ENCODE measurements at regions not wholly inside any gene's neighbourhood (a gene's known extent, or its start where the extent isn't known, plus 50 kb on each side); places are given as distances from the start of the nearest gene placed in this dataset.

GRCh38 chr2:206217743-206218142 lies 56.7 kb upstream of the ZDBF2 start:
- peaks cover 3% of the 10 kb centered on the region for H3K27me3 ChIP-seq (ENCODE audit: insufficient read depth, low read length, poor library complexity)
- no peak for ATAC-seq (ENCODE audit: insufficient read depth, low read depth)
- H3K4me2 ChIP-seq (ENCODE audit: insufficient read depth, low read length), result no peak overlapping the region
- no peaks in the 10 kb centered on the region for H3K79me2 ChIP-seq (ENCODE audit: insufficient read depth, low read length)
- TF ChIP-seq EZH2 (IDR thresholded peaks at IDR 0.05; ENCODE audit: borderline replicate concordance, low read depth, low read length, severe bottlenecking) (no peak), CTCF (IDR thresholded peaks at IDR 0.05; ENCODE audit: borderline replicate concordance, extremely low read depth, low read length, poor library complexity, severe bottlenecking) (no peak)
- H3K27ac ChIP-seq (ENCODE audit: low read length), result no peak overlapping the region
- no peaks in the 10 kb centered on the region for H3K4me1 ChIP-seq (ENCODE audit: insufficient read depth, low read length)
- no peak overlapping the region for H3K9ac ChIP-seq (ENCODE audit: low read depth, low read length)
- no peaks in the 10 kb centered on the region for H4K20me1 ChIP-seq (ENCODE audit: insufficient read depth, low read length)
- H3K4me3 ChIP-seq (ENCODE audit: low read depth in 1 of 2, low read length in 2 of 2), result no peak overlapping the region
- peak; percentile 6 for DNase-seq
- no peak overlapping the region for H2AFZ ChIP-seq (ENCODE audit: low read depth, low read length)
- H3K9me3 ChIP-seq (ENCODE audit: insufficient read depth, low read length, severe bottlenecking), result no peaks in the 10 kb centered on the region
- no peaks in the 10 kb centered on the region for H3K36me3 ChIP-seq (ENCODE audit: insufficient read depth, low read length)

- no peak overlapping the region for H2AFZ ChIP-seq (ENCODE audit: low read depth, low read length)
- no peak for TF ChIP-seq CTCF (IDR thresholded peaks at IDR 0.05; ENCODE audit: borderline replicate concordance, extremely low read depth, low read length, poor library complexity, severe bottlenecking)
- no peak for TF ChIP-seq EZH2 (IDR thresholded peaks at IDR 0.05; ENCODE audit: borderline replicate concordance, low read depth, low read length, severe bottlenecking)
- H3K27ac ChIP-seq (ENCODE audit: low read length), result no peak overlapping the region
- H3K79me2 ChIP-seq (ENCODE audit: insufficient read depth, low read length), result no peaks in the 10 kb centered on the region
- H3K4me1 ChIP-seq (ENCODE audit: insufficient read depth, low read length), result no peaks in the 10 kb centered on the region
- no peak overlapping the region for H3K4me2 ChIP-seq (ENCODE audit: insufficient read depth, low read length)
- H3K9ac ChIP-seq (ENCODE audit: low read depth, low read length), result no peak overlapping the region
- no peak overlapping the region for H3K4me3 ChIP-seq (ENCODE audit: low read depth in 1 of 2, low read length in 2 of 2)
- peaks cover 3% of the 10 kb centered on the region for H3K27me3 ChIP-seq (ENCODE audit: insufficient read depth, low read length, poor library complexity)
- ATAC-seq (ENCODE audit: insufficient read depth, low read depth), result no peak
- H3K36me3 ChIP-seq (ENCODE audit: insufficient read depth, low read length), result no peaks in the 10 kb centered on the region
- DNase-seq, result no peak
- H3K9me3 ChIP-seq (ENCODE audit: insufficient read depth, low read length, severe bottlenecking), result no peaks in the 10 kb centered on the region
- H4K20me1 ChIP-seq (ENCODE audit: insufficient read depth, low read length), result no peaks in the 10 kb centered on the region
Measured at GRCh38 chr2:206218156-206218555, 56.3 kb upstream of the ZDBF2 start.

GRCh38 chr2:206218796-206219499 lies 55.5 kb upstream of the ZDBF2 start:
- H3K79me2 ChIP-seq (ENCODE audit: insufficient read depth, low read length), result no peaks in the 10 kb centered on the region
- no peak overlapping the region for H3K27ac ChIP-seq (ENCODE audit: low read length)
- no peak overlapping the region for H3K4me3 ChIP-seq (ENCODE audit: low read depth in 1 of 2, low read length in 2 of 2)
- no peaks in the 10 kb centered on the region for H3K9me3 ChIP-seq (ENCODE audit: insufficient read depth, low read length, severe bottlenecking)
- no peaks in the 10 kb centered on the region for H3K27me3 ChIP-seq (ENCODE audit: insufficient read depth, low read length, poor library complexity)
- no peaks in the 10 kb centered on the region for H3K4me1 ChIP-seq (ENCODE audit: insufficient read depth, low read length)
- H2AFZ ChIP-seq (ENCODE audit: low read depth, low read length), result no peak overlapping the region
- no peaks in the 10 kb centered on the region for H3K36me3 ChIP-seq (ENCODE audit: insufficient read depth, low read length)
- DNase-seq (no peak), ATAC-seq (ENCODE audit: insufficient read depth, low read depth) (0 out of 3 replicates have a peak, but pooled peaks have one; percentile 9)
- no peak overlapping the region for H3K9ac ChIP-seq (ENCODE audit: low read depth, low read length)
- H3K4me2 ChIP-seq (ENCODE audit: insufficient read depth, low read length), result no peak overlapping the region
- H4K20me1 ChIP-seq (ENCODE audit: insufficient read depth, low read length), result no peaks in the 10 kb centered on the region
- TF ChIP-seq CTCF (IDR thresholded peaks at IDR 0.05; ENCODE audit: borderline replicate concordance, extremely low read depth, low read length, poor library complexity, severe bottlenecking) (no peak), EZH2 (IDR thresholded peaks at IDR 0.05; ENCODE audit: borderline replicate concordance, low read depth, low read length, severe bottlenecking) (no peak)

All from DND-41 (cell line).